Right forelimb (tissue), 1 donor: ENCODE measurements at regions not wholly inside any gene's neighbourhood (a gene's known extent, or its start where the extent isn't known, plus 50 kb on each side); places are given as distances from the start of the nearest gene placed in this dataset.
"Not testable (repeated sequence)": the region's sequence is repeated elsewhere in the genome, so short reads cannot be mapped to it uniquely, and the experiment has no call there.

Experiments
- DNase-seq: peaks from one replicate; pipeline ENCODE4 v3.0.0-alpha.2; 2018

DNA sequence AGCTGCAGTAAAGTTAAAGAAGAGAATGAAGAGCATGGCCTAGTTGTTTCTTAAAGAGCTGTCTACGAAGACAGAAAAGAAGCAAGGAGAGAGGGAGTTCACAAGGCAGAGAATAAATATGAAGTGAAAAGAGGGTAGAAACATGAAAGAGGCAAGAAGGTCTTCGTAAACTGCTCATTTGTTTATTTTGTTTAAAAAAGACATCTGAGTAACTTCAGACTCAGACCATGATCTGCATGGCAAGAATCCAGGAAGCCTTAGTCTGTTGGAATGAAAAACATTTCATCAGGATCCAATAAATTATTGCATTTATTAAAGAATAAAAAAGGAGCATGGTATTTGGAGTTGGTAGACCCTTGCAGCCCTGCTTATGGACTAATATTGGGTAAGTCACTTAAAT lies 151.1 kb downstream of the SEM1 start:
- DNase-seq: no peak

- no peak for DNase-seq
These were observed 151.6 kb downstream of the SEM1 start for GRCh38 chr7:96558093-96558492.

DNA sequence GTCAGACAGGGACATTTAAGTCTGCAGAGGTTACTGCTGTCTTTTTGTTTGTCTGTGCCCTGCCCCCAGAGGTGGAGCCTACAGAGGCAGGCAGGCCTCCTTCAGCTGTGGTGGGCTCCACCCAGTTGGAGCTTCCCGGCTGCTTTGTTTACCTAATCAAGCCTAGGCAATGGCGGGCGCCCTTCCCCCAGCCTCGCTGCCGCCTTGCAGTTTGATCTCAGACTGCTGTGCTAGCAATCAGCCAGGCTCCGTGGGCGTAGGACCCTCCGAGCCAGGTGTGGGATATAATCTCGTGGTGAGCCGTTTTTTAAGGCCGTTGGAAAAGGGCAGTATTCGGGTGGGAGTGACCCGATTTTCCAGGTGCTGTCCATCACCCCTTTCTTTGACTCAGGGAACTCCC lies 152.0 kb downstream of the SEM1 start:
- DNase-seq: not testable (repeated sequence)

DNA sequence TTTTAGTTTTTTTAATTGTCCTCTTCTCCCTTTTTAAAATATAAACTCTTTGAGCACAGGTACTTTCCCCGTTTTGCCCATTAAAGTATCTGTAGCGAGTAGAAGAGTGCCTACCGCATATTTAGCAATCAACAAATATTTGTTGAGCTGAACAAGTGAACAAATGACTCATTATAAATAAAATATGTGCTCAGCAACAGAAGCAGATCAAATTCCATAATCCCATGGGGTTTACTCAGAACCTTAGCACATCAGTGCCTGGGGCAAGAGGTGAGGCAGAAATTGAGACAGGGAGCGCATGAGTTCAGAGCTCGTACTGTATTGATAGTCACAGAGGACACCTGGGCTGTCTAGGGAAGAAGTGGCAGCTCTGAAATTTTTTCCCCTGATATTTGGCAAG lies 161.0 kb downstream of the SEM1 start:
- DNase-seq: no peak

- no peak for DNase-seq
These were observed 162.3 kb downstream of the SEM1 start for GRCh38 chr7:96547371-96547811.

GRCh38 chr7:96546426-96546825 lies 163.2 kb downstream of the SEM1 start:
- DNase-seq: no peak

DNA sequence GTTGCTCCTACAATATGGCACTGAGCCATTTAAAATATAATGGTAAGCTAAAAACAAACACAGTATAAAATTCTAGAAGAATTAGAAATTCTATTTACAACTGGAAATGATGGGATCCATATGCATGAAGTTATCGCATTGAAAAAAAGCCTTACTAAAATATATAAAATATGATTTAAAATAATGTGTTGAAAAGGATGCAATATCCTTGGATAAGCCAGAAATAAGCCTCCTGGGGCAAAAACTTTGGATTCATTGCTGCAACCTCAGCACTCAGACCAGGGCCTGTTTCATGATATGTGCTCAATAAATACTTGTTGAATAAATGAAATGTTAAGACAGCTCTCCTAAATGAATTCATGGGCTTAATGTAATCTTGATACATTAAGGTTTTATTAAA lies 170.2 kb downstream of the SEM1 start:
- no peak for DNase-seq

DNA sequence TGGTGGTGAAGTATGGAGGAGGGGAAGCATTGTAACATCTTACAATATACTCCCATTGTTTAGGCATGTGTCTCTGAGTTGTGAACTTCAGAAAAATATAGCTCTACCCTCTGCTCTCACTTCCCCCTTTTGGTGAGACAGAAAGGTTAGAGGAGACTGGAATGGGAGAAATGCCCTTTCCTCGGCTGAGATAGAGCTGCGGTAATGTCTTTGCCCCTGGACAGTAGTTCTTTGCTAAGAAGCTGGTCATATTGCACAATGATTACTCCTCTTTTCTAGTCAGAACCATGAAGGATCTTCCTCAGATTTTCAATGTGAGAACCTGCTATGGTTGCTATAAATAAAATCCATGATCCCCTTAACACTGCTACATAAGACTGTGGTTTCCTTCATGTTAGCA lies 171.0 kb downstream of the SEM1 start:
- DNase-seq: no peak

GRCh38 chr7:96534221-96534620 lies 175.4 kb downstream of the SEM1 start:
- no peak for DNase-seq

DNA sequence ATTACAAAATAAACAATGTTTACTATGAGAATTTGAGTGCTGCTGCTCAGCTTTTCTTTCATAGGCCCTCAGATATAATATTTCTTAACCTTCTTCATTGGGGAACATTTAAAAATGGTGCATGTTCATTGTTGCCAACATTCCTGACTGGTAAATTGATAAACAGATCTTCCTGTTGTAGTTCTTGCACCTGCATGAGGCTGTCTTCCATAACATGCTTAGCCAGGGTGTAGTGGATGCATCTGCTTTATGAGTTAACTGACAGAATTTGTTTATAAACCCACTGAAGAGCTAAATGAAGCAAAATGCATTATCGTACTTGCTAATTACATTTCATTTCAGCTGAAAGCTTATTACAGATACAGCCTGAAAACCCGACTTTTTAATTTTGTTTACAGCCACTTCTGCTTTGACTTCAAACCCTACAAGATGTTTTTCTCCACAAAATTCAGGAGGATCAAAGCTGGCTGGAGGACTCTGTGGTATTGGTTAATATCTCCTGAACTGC lies 177.2 kb downstream of the SEM1 start:
- no peak for DNase-seq

GRCh38 chr7:96531331-96531730 lies 178.3 kb downstream of the SEM1 start:
- no peak for DNase-seq

DNA sequence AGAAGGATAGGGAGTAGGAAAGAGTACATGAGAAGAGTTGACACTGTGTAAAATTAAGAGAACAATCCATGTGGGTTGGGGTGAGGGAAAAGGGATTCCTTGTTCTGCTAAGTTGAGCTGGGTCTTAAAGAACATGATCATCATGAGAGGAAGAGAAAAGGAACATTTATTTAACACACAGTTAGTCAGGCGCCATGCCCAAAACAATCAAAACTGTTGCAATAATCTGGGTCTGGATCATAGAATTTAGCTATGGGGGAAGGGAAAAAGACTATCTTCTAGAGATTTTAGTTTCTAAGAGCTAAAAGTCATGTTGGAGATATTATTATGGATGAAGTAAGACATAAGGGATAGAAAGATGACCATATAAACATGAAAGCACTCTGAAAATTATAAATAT lies 178.9 kb downstream of the SEM1 start:
- DNase-seq: no peak

GRCh38 chr7:96527133-96527827 lies 182.4 kb downstream of the SEM1 start:
- no peak for DNase-seq

GRCh38 chr7:96526496-96526895 lies 183.2 kb downstream of the SEM1 start:
- no peak for DNase-seq

DNA sequence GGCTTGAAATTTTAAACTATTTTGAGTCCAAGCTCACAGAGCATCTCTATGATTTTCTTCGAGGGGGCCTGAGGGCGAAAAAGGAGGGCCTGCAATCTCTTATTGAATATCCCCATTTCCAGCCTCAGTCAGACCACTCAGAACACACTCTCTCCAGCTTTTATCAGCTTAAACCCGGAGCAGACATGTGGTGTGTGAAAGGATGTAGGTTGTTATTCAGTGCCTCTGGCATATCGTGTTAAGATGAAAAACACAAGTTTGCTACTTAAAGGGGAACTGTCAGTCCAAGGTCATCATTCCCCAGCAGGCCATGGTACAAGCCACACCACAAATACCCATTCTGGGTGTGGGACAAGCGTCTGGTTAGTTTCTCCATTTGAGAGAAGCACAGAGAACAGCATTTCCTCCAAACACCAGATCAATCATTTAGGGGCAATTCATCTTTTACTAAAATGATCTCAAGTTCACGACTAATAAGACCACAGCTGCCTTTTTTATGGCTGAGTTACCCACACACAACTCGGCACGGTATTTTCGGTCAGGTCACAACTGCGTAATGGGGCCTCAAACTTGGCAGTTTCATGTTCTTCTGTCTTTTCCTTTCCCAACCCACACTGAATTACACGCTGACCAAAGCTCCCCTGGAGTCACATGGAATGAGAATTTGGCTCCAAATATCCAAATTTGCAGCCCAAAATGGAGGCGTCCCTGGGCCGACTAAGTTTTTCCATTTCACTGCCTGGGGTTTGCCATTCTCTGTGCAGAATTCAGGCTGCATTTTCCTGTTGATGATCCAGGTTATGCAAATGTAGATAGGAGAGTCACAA lies 188.4 kb downstream of the SEM1 start:
- DNase-seq: peak; percentile 59

- DNase-seq: no peak
These were observed 186.5 kb upstream of the SLC25A13 start for GRCh38 chr7:96508371-96508770.

GRCh38 chr7:96503597-96503996 lies 181.7 kb upstream of the SLC25A13 start:
- DNase-seq: no peak

GRCh38 chr7:96501318-96501717 lies 179.4 kb upstream of the SLC25A13 start:
- DNase-seq: no peak

- no peak for DNase-seq
These were observed 177.6 kb upstream of the SLC25A13 start for GRCh38 chr7:96499532-96499931.

- DNase-seq: no peak
These were observed 175.7 kb upstream of the SLC25A13 start for GRCh38 chr7:96497567-96497966.

GRCh38 chr7:96495751-96496216 lies 173.9 kb upstream of the SLC25A13 start:
- DNase-seq: no peak

DNA sequence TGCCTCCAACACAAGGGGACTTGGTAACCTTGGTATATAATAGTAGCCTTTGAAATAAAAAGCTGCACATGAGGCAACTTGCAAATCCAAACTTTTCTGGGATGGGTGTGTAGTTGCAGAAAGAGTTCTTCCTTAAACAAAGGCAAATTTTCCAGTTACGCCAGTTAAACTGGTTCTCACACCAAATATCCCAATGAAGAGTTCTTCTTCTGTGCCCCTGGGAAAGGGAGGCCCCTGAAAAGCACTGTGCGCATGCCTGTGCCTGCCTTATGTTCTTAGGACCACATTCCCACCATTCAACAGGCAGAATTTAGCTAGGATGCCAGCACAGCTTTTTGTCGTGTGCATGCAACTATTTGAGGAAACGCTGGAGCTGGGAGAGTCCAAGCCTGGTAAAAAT lies 164.8 kb upstream of the SLC25A13 start:
- DNase-seq: no peak

- no peak for DNase-seq
These were observed 162.9 kb upstream of the SLC25A13 start for GRCh38 chr7:96484845-96485244.

DNA sequence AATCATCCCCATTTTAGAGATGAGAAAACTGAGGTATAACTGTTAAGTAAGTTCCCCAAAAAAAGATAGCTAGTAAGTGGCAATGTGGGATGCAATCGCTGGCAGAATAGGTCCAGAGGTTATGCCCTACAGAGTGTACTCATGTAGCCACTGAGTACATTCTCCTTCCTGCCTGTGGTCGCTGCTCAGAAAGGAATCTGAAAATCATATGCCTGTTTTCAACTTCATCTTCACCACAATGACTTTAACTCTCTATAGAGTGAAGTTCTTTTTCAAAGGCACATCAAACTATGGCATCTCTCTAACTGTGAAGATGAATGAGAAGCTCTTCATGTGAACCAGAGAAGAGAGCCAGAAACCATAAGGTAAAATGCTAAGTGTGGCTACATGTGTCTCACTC lies 162.2 kb upstream of the SLC25A13 start:
- no peak for DNase-seq
